Sigmoid colon (tissue), 6 donors: ENCODE measurements at regions not wholly inside any gene's neighbourhood (a gene's known extent, or its start where the extent isn't known, plus 50 kb on each side); places are given as distances from the start of the nearest gene placed in this dataset.

Source experiments
- DNase-seq: peaks from one replicate; pipeline ENCODE4 v3.0.0-alpha.2; 2019
- H3K27ac ChIP-seq, 4 donors: fragments of 200-600 bp; sonication (generic); one replicate each; pipeline ENCODE4 v1.5.1; 2016 to 2019; ENCODE audit warnings: mild to moderate bottlenecking in 1 of 4
- H3K27me3 ChIP-seq, 3 donors: fragments of 200-600 bp; sonication (generic); one replicate each; pipeline ENCODE4 v1.5.1; 2019; ENCODE audit warnings: mild to moderate bottlenecking in 1 of 3
- H3K36me3 ChIP-seq, 4 donors: fragments of 200-600 bp; sonication (generic); one replicate each; pipeline ENCODE4 v1.5.1; 2016 to 2019
- H3K4me1 ChIP-seq, 4 donors: fragments of 200-600 bp; sonication (generic); one replicate each; pipeline ENCODE4 v1.5.1; 2017 to 2019
- H3K4me3 ChIP-seq, 4 donors: fragments of 200-600 bp; sonication (generic); one replicate each; pipeline ENCODE4 v1.5.1; 2017 to 2019; ENCODE audit warnings: mild to moderate bottlenecking in 2 of 4, moderate library complexity in 1 of 4
- H3K9me3 ChIP-seq, 4 donors: fragments of 200-600 bp in 3 of 4; sonication (generic) in 3 of 4; one replicate each; pipeline versions ENCODE4 v1.5.1 to v1.6.1; 2013 to 2019
- EP300 ChIP-seq, 4 donors: sonication (generic); formaldehyde crosslinking; IDR thresholded peaks; one replicate each; pipeline ENCODE4 v1.6.1; 2017; ENCODE audit warnings: antibody characterized with exemption in 4 of 4
- POLR2A ChIP-seq, 2 donors: fragments of 450-650 bp; IDR thresholded peaks; one replicate each; pipeline ENCODE4 v1.6.1; 2016; ENCODE audit warnings: antibody characterized with exemption in 2 of 2, mild to moderate bottlenecking in 2 of 2, moderate library complexity in 2 of 2
- POLR2AphosphoS5 ChIP-seq, 4 donors: sonication (generic); formaldehyde crosslinking; IDR thresholded peaks; one replicate each; pipeline ENCODE4 v1.6.1; 2017; ENCODE audit warnings: antibody characterized with exemption in 4 of 4
- WGBS, 2 donors: extraction: QIAGEN DNeasy Blood & Tissue Kit; methylation state at CpG; one replicate each; pipeline ENCODE4 v1.1.7; 2013; 5-methylcytosine and 5-hydroxymethylcytosine counted together
- intact Hi-C: fragments of 100-400 bp; cut with DNase I; formaldehyde crosslinking; loops from one replicate; pipeline ENCODE4 v1.15.1; 2023
- TF ChIP-seq, protein P1 (sequence below), 4 experiments: fragments of 450-650 bp in 3 of 4; fragments of 200-600 bp in 1 of 4; IDR thresholded peaks; one replicate each; pipeline ENCODE4 v1.5.1; 2016 to 2019; ENCODE audit warnings: antibody characterized with exemption in 4 of 4, mild to moderate bottlenecking in 3 of 4, moderate library complexity in 2 of 4
- donor health status: healthy with polysubstance abuse.
- donor health status: healthy.

GRCh38 chr6:22043284-22043962, 253.4 kb downstream of the PRL start:
- peak in 1 of 4 donors; percentile 51 for TF ChIP-seq POLR2AphosphoS5 (IDR thresholded peaks at IDR 0.05)
- TF ChIP-seq POLR2A (IDR thresholded peaks at IDR 0.05), result no peak
- H3K27me3 ChIP-seq, result no peaks in the 10 kb centered on the region
- peaks cover 0 to 2% (median 0%) of the 10 kb centered on the region in 4 donors for H3K9me3 ChIP-seq
- 77 to 80% methylated on average over 7 of the region's 7 CpGs for WGBS, 2 donors
- peak overlapping the region in 2 of 4 donors; percentile 13 to 26 for H3K4me3 ChIP-seq
- no peak for DNase-seq
- H3K36me3 ChIP-seq, result no peaks in the 10 kb centered on the region
- intact Hi-C loops, result no loop called here
- H3K4me1 ChIP-seq, result peaks cover 0 to 27% (median 16%) of the 10 kb centered on the region in 4 donors
- H3K27ac ChIP-seq, result peak overlapping the region; percentile 58 to 70 (median 64)

- 68 to 71% methylated on average over 3 of the region's 3 CpGs for WGBS, 2 donors
- Histone ChIP-seq H3K27ac (no peak overlapping the region), H3K27me3 (no peaks in the 10 kb centered on the region), H3K4me3 (no peak overlapping the region), H3K4me1 (peaks cover 0 to 43% (median 18%) of the 10 kb centered on the region in 4 donors), H3K9me3 (peaks cover 0 to 2% (median 0%) of the 10 kb centered on the region in 4 donors), H3K36me3 (no peaks in the 10 kb centered on the region)
- intact Hi-C loops, result no loop called here
- no peak for DNase-seq
- TF ChIP-seq POLR2AphosphoS5 (IDR thresholded peaks at IDR 0.05) (no peak), EP300 (IDR thresholded peaks at IDR 0.05) (no peak), POLR2A (IDR thresholded peaks at IDR 0.05) (no peak)
- TF ChIP-seq, protein P1, sequence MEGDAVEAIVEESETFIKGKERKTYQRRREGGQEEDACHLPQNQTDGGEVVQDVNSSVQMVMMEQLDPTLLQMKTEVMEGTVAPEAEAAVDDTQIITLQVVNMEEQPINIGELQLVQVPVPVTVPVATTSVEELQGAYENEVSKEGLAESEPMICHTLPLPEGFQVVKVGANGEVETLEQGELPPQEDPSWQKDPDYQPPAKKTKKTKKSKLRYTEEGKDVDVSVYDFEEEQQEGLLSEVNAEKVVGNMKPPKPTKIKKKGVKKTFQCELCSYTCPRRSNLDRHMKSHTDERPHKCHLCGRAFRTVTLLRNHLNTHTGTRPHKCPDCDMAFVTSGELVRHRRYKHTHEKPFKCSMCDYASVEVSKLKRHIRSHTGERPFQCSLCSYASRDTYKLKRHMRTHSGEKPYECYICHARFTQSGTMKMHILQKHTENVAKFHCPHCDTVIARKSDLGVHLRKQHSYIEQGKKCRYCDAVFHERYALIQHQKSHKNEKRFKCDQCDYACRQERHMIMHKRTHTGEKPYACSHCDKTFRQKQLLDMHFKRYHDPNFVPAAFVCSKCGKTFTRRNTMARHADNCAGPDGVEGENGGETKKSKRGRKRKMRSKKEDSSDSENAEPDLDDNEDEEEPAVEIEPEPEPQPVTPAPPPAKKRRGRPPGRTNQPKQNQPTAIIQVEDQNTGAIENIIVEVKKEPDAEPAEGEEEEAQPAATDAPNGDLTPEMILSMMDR (IDR thresholded peaks at IDR 0.05), result no peak
Observed at GRCh38 chr6:22045261-22045912, 251.4 kb downstream of the PRL start.

DNA sequence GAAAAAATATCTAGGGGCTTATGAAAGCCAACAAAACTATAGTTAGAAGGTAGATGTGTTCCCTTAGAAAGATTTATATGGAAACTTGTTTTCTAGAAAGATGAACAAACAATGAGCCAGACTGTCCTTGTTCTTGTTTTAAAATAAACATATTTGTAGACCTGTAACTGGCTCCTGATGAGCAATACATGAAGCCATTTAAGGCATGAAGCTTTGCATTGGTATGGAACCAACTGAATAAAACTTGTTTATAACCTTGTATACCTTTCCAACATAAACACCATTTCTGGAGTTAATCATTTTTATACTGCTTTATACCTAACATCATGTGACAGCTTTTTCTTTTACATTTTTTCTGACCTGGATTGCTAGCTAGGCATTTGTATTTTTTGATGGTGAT, 247.8 kb downstream of the PRL start:
- Histone ChIP-seq H3K4me3 (no peak overlapping the region), H3K27ac (peak overlapping the region in 2 of 4 donors; percentile 42 to 54), H3K4me1 (peaks cover 0 to 18% (median 2%) of the 10 kb centered on the region in 4 donors), H3K9me3 (no peaks in the 10 kb centered on the region), H3K36me3 (no peaks in the 10 kb centered on the region), H3K27me3 (no peaks in the 10 kb centered on the region)
- TF ChIP-seq, protein P1 (IDR thresholded peaks at IDR 0.05), result no peak
- no peak for TF ChIP-seq EP300 (IDR thresholded peaks at IDR 0.05)
- TF ChIP-seq POLR2AphosphoS5 (IDR thresholded peaks at IDR 0.05), result no peak
- TF ChIP-seq POLR2A (IDR thresholded peaks at IDR 0.05), result no peak
- intact Hi-C loops, result no loop called here
- no peak for DNase-seq

DNA sequence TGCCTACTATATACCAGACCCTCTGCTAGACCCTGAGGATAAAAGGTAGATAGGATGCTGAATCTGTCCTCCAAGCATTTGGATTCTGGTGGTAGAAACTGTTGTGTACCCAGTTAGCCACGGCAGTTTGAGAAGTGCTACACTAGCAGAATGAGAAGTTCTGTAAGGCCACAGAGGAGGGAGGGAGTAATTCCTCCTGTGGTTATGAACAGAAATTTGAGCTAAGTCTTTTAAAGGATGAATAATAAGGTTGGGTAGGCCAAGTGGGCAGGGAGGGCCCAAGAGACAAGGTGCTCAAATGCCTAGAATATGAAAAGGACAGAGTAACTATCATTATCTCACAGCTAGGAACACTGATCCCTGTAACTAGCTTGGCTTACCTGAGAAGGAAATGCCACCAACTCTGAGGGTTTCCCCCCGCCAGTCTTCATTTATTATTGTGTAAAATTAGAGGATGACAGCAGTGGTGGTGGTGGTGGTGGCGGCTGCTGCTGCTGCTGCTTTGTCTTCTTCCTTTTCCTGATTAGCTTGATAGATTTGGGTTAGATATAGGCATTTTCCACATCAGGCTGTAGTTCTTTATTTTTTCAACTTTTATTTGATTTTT, 243.3 kb downstream of the PRL start:
- peaks cover 0 to 17% (median 2%) of the 10 kb centered on the region in 4 donors for H3K4me1 ChIP-seq
- 69 to 90% methylated on average over 3 of the region's 3 CpGs for WGBS, 2 donors
- no peak overlapping the region for H3K4me3 ChIP-seq
- H3K9me3 ChIP-seq, result no peaks in the 10 kb centered on the region
- no peaks in the 10 kb centered on the region for H3K36me3 ChIP-seq
- TF ChIP-seq POLR2A (IDR thresholded peaks at IDR 0.05) (no peak), EP300 (IDR thresholded peaks at IDR 0.05) (no peak), POLR2AphosphoS5 (IDR thresholded peaks at IDR 0.05) (no peak)
- TF ChIP-seq, protein P1 (IDR thresholded peaks at IDR 0.05), result no peak
- no peak overlapping the region for H3K27ac ChIP-seq
- intact Hi-C loops, result no loop called here
- no peak for DNase-seq
- H3K27me3 ChIP-seq, result no peaks in the 10 kb centered on the region

DNA sequence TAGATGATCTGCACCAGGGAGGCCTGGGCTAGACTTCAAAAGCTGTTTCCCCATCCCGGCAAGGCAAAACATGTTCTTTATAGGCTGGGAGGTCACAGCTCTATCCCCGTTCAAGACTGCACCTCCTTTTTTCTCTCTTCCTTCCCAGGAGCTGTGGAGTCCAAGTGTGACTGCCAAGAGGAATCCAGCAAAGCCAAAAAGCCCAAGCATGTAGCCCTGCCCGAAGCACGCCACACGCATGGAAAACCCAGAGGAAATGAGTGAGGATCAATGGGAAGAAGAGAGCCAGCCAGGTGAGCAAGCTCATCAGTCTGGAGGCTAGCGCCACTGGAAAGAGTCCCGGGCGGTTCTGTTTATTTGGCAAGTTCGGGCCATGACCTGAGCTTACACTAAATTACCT, 240.4 kb downstream of the PRL start:
- Histone ChIP-seq H3K36me3 (no peaks in the 10 kb centered on the region), H3K4me3 (no peak overlapping the region), H3K27me3 (no peaks in the 10 kb centered on the region), H3K4me1 (no peaks in the 10 kb centered on the region), H3K27ac (no peak overlapping the region), H3K9me3 (no peaks in the 10 kb centered on the region)
- no peak for TF ChIP-seq EP300 (IDR thresholded peaks at IDR 0.05)
- no peak for TF ChIP-seq POLR2A (IDR thresholded peaks at IDR 0.05)
- TF ChIP-seq, protein P1 (IDR thresholded peaks at IDR 0.05), result no peak
- no peak for TF ChIP-seq POLR2AphosphoS5 (IDR thresholded peaks at IDR 0.05)
- DNase-seq, result no peak
- intact Hi-C loops, result no loop called here
- WGBS, 2 donors, result 87 to 92% methylated on average over 9 of the region's 9 CpGs
